ENCODE measurements at regions not wholly inside any gene's neighbourhood (a gene's known extent, or its start where the extent isn't known, plus 50 kb on each side); places are given as distances from the start of the nearest gene placed in this dataset.

GRCh38 chr2:84236288-84236687, 222.8 kb downstream of the SUCLG1 start (continued):
- TF ChIP-seq ZNF592 (IDR thresholded peaks at IDR 0.05) = no peak
- no peak for TF ChIP-seq IRF5 (IDR thresholded peaks at IDR 0.05; ENCODE audit: borderline replicate concordance)
- no peak for TF ChIP-seq E4F1 (IDR thresholded peaks at IDR 0.05; ENCODE audit: borderline replicate concordance, partially characterized antibody)
- TF ChIP-seq FOXM1 (IDR thresholded peaks at IDR 0.05; ENCODE audit: low read depth, low read length) = no peak
- no peak for TF ChIP-seq BCLAF1 (IDR thresholded peaks at IDR 0.05)
